ENCODE measurements at regions not wholly inside any gene's neighbourhood (a gene's known extent, or its start where the extent isn't known, plus 50 kb on each side); places are given as distances from the start of the nearest gene placed in this dataset.
"Not testable (repeated sequence)": the region's sequence is repeated elsewhere in the genome, so short reads cannot be mapped to it uniquely, and the experiment has no call there.

DNA sequence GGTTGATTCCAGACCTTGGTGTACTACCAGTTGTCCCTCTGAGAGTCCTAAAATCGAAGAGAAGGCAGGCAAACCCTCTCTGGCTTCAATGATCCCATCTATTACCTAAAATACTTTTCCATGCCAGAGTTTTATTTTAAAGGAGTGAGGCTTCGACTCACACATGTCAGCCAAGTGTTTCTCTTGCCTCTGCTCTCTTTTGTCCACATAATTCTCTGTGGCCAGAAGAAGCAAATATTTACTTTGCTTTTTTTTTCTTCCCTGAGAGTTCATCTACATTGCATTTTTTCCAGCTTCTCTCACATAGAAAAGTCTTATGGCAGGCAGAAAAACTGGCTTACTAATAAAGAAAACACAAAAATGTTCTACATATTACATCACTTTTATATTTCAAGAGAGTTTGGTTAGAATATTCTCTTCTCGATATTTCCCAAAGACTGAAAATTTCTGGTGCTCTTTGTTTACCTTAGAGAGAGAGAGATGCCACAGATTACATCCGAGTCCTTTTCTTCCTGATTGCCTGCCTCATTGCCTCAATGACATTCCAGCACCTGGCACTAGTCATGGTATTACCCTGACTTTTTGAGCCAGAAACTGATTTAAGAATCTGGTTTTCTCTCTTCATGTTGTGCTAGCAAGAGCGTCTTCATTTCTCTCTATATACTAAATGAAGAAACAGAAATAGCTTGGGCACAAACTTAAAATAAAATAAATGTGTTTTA lies 170.3 kb upstream of the FAM174A start:
- TF ChIP-seq, protein P1, sequence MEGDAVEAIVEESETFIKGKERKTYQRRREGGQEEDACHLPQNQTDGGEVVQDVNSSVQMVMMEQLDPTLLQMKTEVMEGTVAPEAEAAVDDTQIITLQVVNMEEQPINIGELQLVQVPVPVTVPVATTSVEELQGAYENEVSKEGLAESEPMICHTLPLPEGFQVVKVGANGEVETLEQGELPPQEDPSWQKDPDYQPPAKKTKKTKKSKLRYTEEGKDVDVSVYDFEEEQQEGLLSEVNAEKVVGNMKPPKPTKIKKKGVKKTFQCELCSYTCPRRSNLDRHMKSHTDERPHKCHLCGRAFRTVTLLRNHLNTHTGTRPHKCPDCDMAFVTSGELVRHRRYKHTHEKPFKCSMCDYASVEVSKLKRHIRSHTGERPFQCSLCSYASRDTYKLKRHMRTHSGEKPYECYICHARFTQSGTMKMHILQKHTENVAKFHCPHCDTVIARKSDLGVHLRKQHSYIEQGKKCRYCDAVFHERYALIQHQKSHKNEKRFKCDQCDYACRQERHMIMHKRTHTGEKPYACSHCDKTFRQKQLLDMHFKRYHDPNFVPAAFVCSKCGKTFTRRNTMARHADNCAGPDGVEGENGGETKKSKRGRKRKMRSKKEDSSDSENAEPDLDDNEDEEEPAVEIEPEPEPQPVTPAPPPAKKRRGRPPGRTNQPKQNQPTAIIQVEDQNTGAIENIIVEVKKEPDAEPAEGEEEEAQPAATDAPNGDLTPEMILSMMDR (IDR thresholded peaks at IDR 0.05), result not testable (repeated sequence)
- not testable (repeated sequence) for TF ChIP-seq EP300, POLR2AphosphoS5 (IDR thresholded peaks at IDR 0.05)
